Kidney tubule cell (primary cell): ENCODE measurements at regions not wholly inside any gene's neighbourhood (a gene's known extent, or its start where the extent isn't known, plus 50 kb on each side); places are given as distances from the start of the nearest gene placed in this dataset.
A peak's percentile ranks its signal among the peaks of the same experiment; 100 is the strongest.

Source experiments
- DNase-seq: peaks from one replicate; pipeline ENCODE4 v3.0.0-alpha.2; 2018; ENCODE audit warnings: low spot score

GRCh38 chr18:48488388-48488850 lies 50.4 kb upstream of the CTIF start:
- DNase-seq, result peak; percentile 93

- no peak for DNase-seq
Observed at GRCh38 chr18:48486754-48487153, 52.1 kb upstream of the CTIF start.

- no peak for DNase-seq
Observed at GRCh38 chr18:48485828-48486405, 52.9 kb upstream of the CTIF start.

- no peak for DNase-seq
Observed at GRCh38 chr18:48481092-48481491, 57.7 kb upstream of the CTIF start.

- no peak for DNase-seq
Observed at GRCh38 chr18:48479531-48479930, 59.3 kb upstream of the CTIF start.

- no peak for DNase-seq
Observed at GRCh38 chr18:48477348-48477747, 61.5 kb upstream of the CTIF start.

GRCh38 chr18:48476550-48476917 lies 62.3 kb upstream of the CTIF start:
- DNase-seq, result no peak

GRCh38 chr18:48475635-48476549 lies 62.9 kb upstream of the CTIF start:
- DNase-seq, result peak; percentile 80

- no peak for DNase-seq
Observed at GRCh38 chr18:48473816-48474215, 64.6 kb upstream of the ZBTB7C start.

GRCh38 chr18:48472610-48473009 lies 63.4 kb upstream of the ZBTB7C start:
- DNase-seq, result no peak

GRCh38 chr18:48470484-48471180 lies 61.4 kb upstream of the ZBTB7C start:
- no peak for DNase-seq

GRCh38 chr18:48468151-48468550 lies 59.0 kb upstream of the ZBTB7C start:
- no peak for DNase-seq

- no peak for DNase-seq
Observed at GRCh38 chr18:48467231-48467630, 58.0 kb upstream of the ZBTB7C start.

- DNase-seq, result no peak
Observed at GRCh38 chr18:48462510-48462909, 53.3 kb upstream of the ZBTB7C start.

GRCh38 chr18:48460929-48461583 lies 51.9 kb upstream of the ZBTB7C start:
- DNase-seq, result peak; percentile 71

- DNase-seq, result no peak
Observed at GRCh38 chr18:48459465-48459864, 50.3 kb upstream of the ZBTB7C start.

- peak; percentile 35 for DNase-seq
Observed at GRCh38 chr18:48459016-48459415, 49.8 kb upstream of the ZBTB7C start.
